CD1c-positive myeloid dendritic cell (primary cell): ENCODE measurements at regions not wholly inside any gene's neighbourhood (a gene's known extent, or its start where the extent isn't known, plus 50 kb on each side); places are given as distances from the start of the nearest gene placed in this dataset.

Source experiments
- DNase-seq: peaks from one replicate; pipeline ENCODE4 v3.0.0-alpha.2; 2016; ENCODE audit errors: extremely low spot score

DNA sequence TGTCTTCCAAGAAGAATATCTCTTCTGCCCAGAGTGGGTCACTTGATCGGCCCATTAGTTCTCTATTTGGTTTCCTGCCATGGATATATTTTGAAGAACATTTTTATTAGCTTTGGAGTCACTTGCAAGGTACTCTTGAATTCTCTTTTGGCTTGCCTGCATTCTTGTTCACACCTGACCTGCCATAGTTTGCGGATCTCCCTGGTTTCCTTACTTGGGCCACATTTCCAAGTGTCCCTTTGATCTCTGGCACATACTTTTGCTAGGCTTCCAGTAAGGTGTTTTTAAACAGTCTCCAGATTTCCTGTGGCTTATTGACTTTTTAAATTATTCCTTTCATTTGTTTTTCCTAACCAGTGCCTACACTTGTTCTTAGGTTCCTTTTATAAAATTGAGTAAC is 488.5 kb upstream of the MDFIC2 start:
- no peak for DNase-seq

DNA sequence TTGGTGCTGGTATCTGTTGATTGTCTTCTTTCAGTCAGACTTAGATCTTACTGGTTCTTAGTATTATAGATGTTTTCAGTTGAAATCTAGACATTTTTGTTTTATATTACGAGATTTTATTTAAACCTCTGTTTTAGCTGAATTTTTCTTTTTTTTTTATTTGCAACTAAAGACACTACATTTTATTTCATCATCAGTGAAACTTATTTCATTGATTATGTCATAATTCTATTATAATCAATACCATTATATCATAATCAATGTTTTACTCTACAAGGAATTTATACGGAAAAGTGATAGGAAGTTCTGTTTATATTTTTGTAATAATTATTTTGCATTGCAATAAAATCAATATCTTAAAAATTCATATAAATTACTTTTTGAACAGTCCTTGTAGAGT is 477.4 kb upstream of the MDFIC2 start:
- DNase-seq = no peak

DNA sequence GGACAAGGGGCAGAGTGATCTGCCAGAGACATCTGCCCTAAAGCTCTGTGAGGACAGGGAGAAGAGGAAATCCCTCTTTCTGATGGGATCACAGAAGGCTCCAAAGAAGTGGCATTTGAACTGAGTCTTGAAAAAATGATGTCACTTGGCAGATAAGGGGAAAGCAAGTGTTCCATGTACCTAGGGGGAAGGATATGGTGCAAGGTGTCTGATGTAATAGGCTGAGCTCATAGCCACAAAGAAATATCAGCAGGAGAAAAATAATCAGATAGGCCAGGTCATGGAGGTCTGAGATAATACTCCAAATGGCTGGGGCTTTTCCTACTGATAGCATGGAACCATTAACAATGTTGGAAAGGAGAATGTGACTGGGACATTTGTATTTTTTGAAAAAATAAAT is 468.4 kb upstream of the MDFIC2 start:
- DNase-seq = no peak

DNA sequence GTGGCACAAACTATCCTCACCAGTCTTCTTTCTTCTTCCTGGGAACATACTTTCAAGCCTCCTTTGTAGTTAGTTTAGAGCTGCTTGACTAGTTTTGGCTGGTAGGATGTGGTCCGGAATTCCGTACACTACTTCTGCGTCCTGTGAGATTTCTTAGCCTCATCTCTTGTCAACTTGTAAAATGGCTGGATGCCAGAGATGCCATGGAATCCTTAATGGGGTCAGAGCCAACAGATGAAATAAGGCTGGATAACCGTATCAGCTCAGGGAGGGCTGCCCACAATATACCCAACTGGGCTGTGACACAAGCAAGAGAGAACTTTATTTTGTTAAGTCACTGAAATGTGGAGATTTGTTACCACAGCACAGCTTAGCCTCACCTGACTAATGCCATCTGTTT is 466.9 kb upstream of the MDFIC2 start:
- DNase-seq = no peak

DNA sequence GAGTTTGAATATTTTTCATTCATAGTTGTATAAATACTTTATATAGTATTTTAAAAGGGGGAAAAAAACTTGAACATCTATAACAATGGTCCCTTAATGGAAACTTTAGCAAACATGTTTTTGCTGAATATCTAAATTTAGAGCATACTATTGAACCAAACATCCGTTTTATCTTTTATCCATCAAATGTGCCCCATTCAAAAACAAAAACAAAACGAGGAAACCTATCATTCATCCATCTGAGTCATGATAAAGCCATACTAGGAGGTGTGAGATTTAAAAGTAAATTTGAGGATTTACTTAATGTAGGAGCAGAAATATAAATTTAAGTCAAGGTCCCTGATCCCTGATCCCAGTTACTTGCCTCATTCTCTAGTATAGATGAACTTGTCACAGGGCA is 463.6 kb upstream of the MDFIC2 start:
- DNase-seq = no peak

DNA sequence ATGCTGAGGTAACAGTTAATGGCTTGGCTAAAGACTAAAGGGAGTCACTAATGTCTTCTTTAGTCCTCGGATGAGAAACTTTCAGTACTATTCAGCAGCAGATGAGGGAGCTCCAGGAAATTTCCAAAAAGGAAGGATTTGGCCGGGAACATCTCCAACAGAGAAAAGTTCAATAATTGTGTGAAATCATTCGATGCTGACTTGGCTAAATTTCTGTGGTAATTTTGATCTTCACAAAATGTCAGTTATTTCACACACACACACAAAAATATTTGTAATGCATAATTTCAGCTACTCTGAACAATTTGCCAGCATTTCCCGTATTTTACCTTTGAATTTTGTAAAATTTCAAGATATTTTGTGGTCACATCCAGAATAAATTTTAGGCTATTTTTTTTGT is 462.8 kb upstream of the MDFIC2 start:
- DNase-seq = no peak

DNA sequence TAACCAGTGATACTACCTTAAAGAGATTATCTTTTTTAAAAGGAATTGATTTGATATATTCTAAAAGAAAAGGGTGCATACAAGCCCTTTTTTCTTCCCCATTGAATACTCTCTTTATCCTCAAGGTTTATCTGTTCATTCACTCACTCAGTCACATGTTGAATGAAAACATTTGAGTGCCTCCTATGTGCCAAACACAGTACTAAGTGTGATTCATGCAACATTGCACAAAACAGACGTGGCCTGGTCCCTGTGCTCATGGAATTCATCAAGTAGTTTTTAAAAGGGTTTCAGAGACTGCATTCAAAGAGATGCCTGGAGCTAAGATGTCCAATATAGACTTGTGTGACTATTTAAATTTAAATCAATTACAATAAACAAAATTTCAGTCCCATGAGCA is 462.2 kb upstream of the MDFIC2 start:
- DNase-seq = no peak

DNA sequence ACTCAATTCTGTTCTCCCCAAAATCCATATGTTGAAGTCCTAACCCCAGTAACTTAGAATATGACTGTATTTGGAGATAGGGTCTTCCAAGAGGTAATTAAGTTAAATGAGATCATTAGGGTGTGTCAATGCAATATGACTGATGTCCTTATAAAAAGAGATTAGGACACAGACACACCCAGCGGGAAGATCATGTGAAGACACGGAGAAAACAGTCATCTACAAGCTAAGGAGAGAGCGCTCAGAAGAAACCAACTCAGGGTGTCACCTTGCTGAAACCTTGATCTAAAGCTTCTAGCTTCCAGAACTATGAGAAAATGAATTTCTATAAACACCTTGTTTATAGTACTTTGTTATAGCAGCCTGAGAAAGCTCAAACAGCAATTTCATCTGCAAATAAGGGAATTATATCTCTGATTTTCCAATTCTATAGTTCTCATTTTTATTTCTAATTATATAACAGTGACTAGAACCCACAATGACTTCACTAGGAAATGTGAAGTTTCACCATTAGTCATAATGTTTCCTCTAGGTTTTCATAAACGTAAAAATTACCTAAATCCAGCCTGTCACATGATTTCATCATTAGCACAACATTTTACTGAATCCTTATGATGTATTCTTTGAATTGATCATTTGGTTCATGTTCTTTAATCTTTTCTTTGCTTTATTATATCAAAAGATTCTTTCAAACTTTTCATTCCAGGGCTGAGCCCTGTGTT is 459.1 kb upstream of the MDFIC2 start:
- peak; percentile 7 for DNase-seq

DNA sequence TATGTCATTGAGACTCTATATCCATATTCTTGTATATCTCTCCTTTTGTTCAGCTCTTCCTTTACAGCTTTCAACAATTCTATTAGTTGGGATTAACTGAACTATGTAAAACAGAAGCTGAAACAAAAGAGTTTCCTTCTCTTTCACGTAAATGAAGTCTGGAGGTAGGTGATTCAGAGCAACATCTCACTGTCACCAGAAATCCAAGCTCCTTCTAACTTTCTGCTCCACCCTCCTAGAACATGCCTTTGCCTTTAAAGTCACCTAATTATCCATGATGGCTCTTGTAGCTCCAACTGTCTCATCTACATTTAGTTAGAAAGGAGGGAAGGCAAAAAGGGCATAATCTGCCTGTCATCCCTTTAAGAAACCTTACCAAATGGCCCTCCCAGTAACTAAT is 458.2 kb upstream of the MDFIC2 start:
- DNase-seq = no peak

DNA sequence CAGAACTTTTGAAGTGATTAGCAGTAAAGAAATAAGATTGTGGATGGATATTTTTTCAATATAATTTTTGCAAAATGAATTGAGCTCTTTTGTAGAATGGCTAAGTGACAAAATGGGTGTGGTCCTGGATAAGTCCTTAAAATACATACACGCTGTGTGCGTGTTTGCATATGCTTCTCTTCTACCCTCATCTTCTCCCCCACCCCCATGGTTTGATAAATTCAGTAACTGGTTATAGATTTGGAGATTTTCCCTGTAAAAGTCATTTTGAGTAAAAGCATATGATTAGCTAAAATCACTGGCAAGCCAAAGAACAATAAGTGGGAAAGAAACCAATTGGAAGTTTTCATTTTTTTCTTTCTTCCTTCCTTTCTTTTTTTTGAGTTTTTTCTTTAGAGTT is 453.9 kb upstream of the MDFIC2 start:
- no peak for DNase-seq

DNA sequence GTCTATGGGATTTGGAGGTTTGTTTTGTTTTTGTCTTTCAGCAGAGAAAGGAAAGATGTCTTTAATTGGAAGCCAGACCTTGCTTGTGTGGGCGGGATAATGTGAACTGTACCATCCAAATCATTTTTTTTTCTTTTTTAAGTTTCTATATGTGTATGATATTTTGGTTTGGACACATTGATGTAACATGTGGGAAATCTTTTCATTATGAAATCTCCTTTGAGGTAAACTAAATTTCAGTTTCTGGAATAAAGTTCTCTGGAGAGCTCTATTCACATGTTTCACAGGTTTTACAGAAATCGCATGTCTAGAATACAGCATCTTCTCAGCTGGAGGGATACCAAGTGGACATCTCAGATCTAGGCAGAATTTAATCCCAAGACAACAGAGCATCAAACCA is 451.5 kb upstream of the MDFIC2 start:
- DNase-seq = no peak

DNA sequence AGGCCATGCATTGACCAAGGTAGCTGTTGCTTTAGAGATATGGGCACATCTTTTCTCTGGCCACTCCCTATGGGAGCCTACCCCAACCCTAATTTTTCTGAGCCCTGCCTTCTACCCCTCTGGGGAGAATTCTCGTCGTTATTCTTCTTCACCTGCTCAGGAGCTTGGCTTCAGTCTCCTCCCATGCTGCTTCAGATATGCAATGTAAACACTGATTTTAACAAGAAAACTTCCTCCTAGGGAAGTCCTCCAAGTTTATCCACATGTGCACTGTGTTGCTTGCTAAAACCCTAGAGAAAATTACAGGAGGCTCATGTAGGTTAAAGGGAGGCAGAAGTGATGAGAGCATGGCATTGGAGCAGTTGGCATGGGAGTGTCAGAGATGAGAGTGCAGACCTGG is 445.2 kb upstream of the MDFIC2 start:
- DNase-seq = no peak

DNA sequence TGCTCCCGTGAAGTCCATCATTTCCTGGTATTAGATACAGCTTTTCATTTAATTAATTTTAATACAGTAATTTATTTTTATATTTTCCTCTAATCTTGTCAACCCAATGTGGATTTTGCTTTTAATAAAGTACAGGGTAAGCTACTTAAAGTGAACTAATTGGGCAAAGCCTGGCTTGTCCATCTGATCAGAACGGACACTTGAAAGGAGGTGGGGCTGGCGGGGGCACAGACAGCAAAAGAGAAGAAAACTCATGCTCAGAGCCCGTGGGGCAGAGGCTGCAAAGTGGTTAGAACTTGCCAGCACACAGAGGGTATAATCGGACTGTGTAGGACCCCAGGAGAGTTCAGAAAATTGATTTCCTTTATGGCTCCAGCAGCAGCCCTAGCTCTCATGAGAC is 443.1 kb upstream of the MDFIC2 start:
- no peak for DNase-seq

DNA sequence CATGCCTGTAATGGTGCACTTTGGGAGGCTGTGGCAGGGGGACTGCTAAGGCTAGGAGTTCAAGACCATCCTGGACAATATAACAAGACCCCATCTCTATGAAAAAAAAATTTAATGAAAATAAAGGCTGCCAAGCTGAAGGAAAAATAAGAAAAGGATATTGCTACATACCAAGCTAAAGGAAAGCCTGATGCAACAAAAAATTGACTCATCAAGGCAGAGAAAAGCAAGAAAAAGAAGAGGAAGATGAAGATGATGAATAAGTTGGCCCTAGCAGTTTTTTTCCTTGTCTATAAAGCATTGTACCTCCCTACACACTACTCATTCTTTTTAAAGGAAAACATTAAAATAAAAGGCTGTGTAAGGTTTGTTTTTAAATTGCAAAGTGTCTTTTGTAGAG is 441.9 kb upstream of the MDFIC2 start:
- no peak for DNase-seq

DNA sequence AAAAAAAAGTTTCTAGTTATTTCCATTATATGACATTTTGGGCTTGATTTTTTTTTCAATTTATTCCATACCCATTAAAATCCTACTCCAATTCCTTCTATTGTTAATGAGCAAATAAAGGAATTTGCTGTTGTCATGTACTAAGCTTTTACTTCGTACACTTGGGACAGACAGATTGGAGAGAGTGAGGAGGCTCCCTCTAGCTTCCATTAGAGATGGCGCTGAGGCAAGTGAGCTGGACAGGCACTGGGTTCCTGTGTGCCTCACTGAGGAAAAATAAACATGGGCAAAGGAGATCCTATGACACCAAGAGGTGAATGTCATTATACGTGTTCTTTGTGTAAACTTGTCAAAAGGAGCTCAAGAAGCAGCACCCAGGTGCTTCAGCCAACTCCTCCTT is 441.1 kb upstream of the MDFIC2 start:
- no peak for DNase-seq

DNA sequence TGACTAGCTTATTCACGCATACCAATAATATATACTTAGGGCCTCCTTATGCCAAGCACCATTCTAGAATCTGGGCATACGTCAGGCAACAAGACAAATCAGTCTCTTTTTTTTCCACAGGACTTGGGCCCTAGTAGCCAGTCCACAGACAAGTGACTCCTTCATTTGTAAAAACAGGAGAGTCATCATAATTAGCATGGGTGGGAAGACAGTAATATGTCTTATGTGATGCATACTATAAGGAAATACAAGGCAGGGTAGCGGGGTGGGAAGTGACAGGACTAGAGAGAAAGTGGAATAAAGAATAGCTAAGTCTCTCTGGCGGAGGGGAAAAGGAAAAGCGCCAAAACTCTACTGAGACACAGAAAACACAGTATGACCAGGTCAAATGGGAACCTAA is 439.6 kb upstream of the MDFIC2 start:
- no peak for DNase-seq

DNA sequence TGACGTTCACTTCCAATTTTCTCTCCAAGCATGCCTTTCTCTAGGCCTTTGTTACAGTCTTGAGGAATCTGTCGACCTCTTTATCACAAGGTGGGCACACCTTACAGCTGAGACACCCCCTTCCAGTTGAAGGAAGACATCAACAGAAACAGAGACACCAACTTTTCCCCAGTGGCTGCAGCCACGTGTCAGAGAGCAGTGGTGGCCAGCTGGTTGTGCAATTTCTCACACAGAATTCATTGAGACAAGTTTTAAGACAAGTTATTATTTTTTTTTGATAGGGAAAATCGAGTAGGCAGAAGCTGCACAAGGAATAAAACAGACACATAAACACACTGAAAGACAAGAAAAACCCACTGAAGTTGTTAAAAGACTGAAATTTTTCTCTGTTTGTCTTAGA is 436.7 kb upstream of the MDFIC2 start:
- no peak for DNase-seq

DNA sequence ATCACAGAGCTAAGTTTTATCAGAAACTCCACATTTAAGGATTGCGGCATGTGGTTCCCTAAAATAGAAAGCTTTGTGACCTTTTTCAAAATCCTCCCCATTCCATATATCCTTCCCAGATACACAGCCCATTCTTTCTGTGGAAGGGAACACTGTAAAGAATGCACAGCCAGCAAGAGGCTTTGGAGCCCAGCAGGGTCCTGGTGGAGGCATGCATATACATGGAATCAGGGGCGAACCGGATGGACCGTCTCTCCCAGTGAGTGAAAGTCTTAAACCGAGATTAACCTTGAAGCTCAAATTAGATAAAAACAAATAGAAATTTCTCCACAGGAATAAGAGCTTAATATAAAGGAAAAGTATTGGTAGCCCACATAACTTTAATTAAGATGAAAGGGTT is 436.2 kb upstream of the MDFIC2 start:
- no peak for DNase-seq

DNA sequence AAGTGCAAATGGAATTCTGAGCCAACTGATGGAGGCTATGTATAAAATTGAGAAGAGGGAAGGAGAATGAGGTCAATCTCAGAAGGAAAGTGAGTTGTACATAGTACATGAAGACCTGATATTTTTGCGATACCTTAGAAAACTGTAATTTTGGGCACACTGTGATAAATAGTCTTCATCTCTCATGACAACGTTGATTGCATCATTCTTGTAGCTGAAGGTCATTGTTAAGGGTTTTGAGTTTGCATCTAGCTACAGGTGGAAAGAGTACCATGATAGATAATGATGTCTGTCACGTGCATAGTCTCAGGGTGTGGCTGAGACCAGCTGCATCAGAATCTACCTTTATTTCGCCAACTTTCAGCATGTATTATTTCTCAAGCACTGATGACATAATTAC is 435.4 kb upstream of the MDFIC2 start:
- DNase-seq = no peak

DNA sequence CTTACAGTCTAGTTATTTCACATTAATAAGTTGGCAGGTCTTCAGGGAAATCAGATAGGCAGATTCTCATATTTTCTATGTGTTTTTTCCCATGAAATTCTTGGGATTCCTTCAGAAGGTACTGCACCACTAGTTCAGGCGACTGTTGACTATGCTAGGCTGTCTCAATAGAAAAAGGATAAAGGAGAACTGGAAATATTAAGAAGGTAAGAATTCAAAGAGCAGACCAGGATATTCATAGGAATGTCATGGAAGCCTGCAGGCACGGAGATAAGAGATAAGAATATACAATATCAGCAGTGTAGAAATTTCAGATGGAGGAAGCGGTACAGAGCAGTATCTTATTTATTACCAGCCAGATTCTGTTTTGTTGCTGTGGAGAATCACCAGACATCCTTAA is 432.1 kb upstream of the MDFIC2 start:
- no peak for DNase-seq

DNA sequence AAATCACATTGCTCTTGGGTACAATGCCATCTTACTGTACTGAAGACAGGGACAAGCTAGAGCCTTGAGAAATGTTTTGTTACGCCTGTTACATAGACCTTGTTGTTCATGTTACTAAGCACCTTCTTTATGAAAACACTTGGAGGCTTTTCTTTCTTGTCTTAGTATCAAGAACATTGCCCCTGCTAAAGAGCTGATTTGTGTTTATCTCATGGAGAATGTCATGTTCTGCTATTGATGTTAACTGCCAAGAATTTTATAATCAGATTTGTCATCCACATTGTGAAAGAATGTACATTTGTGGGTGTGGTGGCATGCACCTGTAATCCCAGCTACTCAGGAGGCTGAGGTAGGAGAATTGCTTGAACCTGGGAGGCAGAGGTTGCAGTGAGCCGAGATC is 431.3 kb upstream of the MDFIC2 start:
- DNase-seq = no peak

DNA sequence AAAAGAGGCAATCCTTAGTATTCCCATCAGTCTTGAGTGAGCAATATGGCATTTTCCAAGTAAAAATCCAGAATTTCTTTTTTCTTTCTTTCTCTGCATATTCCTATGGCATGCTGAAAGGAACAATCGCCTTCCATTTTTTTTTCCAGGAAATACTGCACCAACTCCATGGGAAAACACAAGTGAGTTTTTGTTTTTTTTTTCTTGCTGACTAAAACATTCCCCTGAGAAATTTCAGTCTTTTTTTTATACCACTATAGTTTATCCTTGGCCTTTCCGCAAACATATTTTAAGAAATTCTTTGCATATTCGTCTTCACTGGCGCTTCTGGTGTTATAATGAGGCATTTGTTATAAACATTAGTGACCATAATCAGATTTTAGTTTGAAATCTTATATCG is 429.6 kb upstream of the MDFIC2 start:
- DNase-seq = no peak

DNA sequence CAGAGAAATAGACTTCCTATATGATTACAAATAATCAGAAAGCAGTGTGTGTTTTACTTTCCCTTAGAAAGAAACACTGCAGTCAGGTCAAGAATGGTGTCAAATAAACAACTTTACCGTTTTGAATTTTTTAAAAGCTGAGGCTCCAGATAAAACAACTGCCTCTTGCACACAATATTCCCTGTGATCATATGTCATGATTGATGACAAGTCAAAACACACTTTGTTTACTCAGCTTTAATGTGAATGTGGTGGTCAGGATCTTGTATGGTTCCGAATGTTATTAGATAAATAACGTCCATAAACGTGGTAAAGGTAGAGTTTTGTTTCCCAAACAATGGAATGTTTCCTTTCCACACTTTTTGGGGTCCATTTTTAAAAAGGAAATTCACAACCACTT is 428.4 kb upstream of the MDFIC2 start:
- DNase-seq = no peak

DNA sequence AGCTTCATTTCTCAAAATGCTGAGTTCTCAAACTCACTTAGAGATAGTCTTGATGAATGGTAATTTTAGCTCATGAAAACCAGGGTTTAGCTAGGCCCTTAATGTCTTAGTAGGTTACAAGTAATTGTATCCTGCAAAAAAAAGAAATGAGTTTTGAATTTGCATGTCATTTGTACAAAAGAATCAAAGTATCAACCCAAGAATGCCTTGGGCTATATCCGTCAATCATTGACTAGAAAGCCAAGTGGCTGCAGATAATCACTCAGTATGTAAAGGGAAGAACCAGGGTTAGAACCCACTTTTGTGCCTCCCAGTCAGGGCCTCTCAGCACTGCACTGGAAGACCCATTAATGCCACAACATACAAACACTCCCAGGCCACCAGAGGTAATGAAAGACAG is 427.6 kb upstream of the MDFIC2 start:
- no peak for DNase-seq

DNA sequence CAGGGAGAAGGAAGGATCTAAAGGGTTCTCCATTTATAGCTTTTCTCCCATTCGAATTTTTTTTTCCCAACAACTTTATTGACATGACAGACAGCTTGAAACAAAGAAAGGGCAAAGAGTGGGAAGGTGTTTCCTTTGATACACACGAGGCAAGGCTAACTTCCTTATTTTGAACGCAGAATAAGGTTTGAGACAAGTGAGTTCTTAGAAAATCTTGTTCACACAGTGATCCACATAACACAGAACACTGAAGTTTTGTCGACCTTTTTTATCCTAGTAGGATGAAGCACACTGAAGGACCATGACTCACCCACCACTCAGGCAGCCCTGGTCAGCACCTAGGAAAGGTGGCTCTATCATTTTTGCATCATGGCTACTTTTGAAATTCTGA is 425.8 kb upstream of the MDFIC2 start:
- no peak for DNase-seq
